Right lobe of liver (tissue), 4 donors: ENCODE measurements at regions not wholly inside any gene's neighbourhood (a gene's known extent, or its start where the extent isn't known, plus 50 kb on each side); places are given as distances from the start of the nearest gene placed in this dataset.
A peak's percentile ranks its signal among the peaks of the same experiment; 100 is the strongest.

Source experiments
- CTCF ChIP-seq, 4 donors: fragments of 200-600 bp in 3 of 4; fragments of 450-650 bp in 1 of 4; IDR thresholded peaks; one replicate each; pipeline versions ENCODE4 v1.5.1 to v1.8.0; 2016 to 2022; ENCODE audit warnings: antibody characterized with exemption in 4 of 4, mild to moderate bottlenecking in 2 of 4
- POLR2A ChIP-seq: fragments of 450-650 bp; IDR thresholded peaks from one replicate; pipeline ENCODE4 v1.6.1; 2017; ENCODE audit warnings: antibody characterized with exemption, mild to moderate bottlenecking
- donor health status: DM: no; HTN: no; CAD: no.
- donor health status: DM: no; HTN: no; CAD: no.
- donor health status: DM: no; HTN: yes; CAD: no.

DNA sequence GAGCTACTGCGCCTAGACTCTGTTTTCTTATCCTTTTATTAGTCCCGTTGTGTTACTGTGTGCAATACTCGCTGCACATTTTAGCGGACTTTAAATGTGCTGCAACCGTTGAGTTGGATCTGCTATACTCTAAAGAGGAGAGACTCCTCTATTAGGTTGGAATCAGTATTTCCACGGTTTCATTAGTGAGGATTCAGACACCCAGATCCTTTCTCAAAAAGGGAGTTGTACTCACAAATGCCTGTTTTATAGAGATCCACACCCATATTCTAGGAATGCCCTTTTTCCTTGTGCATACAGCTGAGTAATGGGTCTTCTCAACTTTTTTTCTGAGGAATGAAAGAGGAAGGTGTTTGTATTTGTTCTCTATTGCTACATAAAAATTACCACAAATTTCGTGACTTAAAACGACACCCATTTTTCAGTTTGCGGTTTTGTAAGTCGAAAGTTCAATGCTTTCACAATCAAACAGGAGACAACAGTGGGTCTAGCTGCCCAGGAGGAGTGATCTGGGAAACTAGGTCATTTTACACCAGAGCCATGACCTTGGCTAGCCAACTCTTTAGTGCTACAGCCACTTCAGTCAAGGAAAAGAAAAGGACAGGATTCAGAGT lies 52.8 kb upstream of the SLC44A1 start:
- TF ChIP-seq CTCF (IDR thresholded peaks at IDR 0.05): no peak
- TF ChIP-seq POLR2A: peak; percentile 17
